VCaP (cell line): ENCODE measurements at regions not wholly inside any gene's neighbourhood (a gene's known extent, or its start where the extent isn't known, plus 50 kb on each side); places are given as distances from the start of the nearest gene placed in this dataset.

Experiments used
- H3K27ac ChIP-seq: fragments of 450-650 bp; 2 replicates; pipeline ENCODE4 v1.5.1; 2017
- CTCF ChIP-seq: fragments of 450-650 bp; conservative IDR thresholded peaks from 2 replicates; pipeline ENCODE4 v1.5.1; 2017; ENCODE audit warnings: mild to moderate bottlenecking, moderate library complexity

- no peak overlapping the region for H3K27ac ChIP-seq
- TF ChIP-seq CTCF, result no peak
Measured at GRCh38 chr5:100641833-100642232, 106.7 kb downstream of the FAM174A start.

DNA sequence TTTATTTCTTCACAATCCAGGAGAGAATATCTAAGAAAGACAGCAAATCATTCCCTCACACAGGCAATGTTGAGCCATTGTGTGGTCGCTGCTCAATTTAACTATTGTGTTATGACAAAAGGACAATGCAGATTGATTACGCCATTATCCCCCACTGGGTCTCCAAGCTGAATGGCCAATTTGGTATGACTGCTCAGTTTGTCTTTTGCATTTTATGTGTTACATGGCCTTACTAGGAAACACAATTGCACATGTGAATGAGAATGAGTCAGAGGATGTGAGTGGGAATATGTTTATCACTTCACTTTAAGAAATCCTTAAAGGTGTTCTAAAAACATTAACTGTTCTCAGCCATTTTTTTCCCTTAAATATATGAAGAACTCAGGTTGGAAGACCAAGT is 108.3 kb downstream of the FAM174A start:
- H3K27ac ChIP-seq, result no peak overlapping the region
- no peak for TF ChIP-seq CTCF

GRCh38 chr5:100644185-100644584 is 109.0 kb downstream of the FAM174A start:
- no peak for TF ChIP-seq CTCF
- no peak overlapping the region for H3K27ac ChIP-seq

DNA sequence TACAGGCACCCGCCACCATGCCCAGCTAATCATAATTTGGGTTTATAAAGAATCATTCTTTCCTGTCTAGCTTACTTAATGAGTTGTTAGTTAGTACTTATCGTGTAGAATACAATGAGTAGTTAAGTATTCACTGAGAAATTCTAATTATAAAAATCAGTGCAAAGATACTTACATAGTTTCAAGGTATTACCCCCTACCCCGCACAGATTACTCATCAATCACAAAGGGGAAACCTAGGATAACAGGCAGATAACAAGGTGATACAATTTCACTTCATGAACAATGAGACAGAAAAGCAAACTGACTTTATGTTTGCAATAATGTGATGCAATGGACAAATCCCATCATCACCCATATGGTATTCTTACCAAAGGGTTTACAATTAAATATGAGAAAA is 109.6 kb downstream of the FAM174A start:
- no peak for TF ChIP-seq CTCF
- H3K27ac ChIP-seq, result no peak overlapping the region

DNA sequence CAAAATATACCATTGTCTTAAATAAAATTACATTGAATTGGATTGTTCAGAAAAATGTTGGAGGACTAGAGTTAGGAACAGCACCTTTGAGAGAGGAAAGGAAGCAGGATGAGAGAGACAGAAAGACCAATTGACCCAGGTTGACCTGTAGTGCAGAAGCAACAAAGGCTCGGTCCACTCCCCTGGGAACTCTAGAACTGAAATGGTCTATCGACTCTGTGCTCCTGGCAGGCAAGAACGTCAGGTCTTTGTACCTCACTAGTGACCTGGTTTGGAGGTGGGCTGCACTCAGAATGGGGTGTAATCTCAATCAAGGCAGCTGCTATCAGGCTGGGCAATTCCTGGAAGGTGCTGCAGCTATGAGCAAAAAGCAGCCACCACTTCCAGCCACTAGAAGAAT is 110.8 kb downstream of the FAM174A start:
- TF ChIP-seq CTCF, result no peak
- H3K27ac ChIP-seq, result no peak overlapping the region

DNA sequence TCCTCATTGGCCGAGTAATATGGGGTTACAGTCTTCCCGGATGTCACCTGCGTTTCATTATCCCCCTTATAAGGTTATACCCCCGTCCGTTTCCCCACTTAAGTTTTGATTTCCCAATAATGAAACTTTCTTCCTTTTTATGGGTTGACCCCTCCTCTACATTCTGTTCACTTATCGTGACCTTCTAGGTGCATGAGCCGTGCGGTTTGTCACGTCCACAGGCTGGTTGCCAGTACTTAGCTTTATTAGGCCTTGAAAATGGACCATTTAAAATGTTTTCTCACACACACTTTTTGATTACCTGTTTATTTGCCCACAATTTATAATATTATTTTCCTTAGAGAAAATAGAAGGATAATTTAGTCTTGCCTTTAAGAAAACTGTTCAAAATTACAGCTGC is 111.5 kb downstream of the FAM174A start:
- TF ChIP-seq CTCF, result no peak
- no peak overlapping the region for H3K27ac ChIP-seq

DNA sequence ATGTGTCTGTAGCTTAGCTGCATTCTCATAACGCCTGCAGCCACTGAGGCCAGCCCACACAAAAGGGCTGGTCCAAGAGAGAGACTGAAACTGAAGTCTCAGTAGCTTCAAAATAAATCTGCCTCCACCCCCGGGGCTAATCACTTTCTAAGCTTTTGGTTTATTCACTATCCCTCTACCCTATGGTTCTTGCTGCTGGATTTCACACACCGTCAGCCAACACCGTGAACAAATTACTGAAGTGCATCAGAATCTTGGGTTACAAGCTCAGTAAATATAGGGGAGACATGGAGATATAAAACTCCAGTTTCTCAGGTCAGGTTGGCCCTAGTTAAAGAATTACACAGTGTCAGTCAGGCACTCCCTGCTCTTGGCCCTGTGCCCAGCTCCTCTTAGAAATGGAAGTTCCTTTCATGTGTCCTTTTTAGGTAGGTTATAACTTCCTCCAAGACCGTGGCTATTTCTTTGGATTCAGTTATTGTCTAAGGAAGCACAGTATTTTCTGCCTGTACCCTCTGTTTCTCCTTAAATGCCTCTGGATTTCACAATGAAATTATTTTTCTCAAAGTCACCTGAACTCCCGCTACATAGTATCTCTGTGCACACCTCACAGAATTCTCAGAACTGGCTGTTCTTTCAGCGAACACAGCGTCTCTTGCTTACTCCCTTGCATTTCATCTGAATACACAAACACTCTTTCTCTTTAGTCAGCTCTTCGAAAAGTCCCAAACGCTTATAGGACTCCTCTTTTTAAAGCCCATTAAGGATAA is 112.5 kb downstream of the FAM174A start:
- no peak for TF ChIP-seq CTCF
- H3K27ac ChIP-seq, result no peak overlapping the region
